IMR-90 (cell line): ENCODE measurements at regions not wholly inside any gene's neighbourhood (a gene's known extent, or its start where the extent isn't known, plus 50 kb on each side); places are given as distances from the start of the nearest gene placed in this dataset.
A peak's percentile ranks its signal among the peaks of the same experiment; 100 is the strongest.

Source experiments
- ATAC-seq: fragments of 200-7000 bp; cut with Tn5 transposase; 2 replicates; pipeline ENCODE4 v1.9.1; 2020; ENCODE audit warnings: low read depth, mild to moderate bottlenecking, moderate library complexity
- BruUV-seq: library from RNA; stranded (reverse); fragments of 400-500 nt; replicated peaks from 2 replicates; lab custom pipeline; 2021; lab: Mats Ljungman, UMichigan
- CTCF ChIA-PET: fragments of 300-600 bp; formaldehyde crosslinking; extraction: SDS; loops from one replicate; lab custom pipeline; 2021; ENCODE audit warnings: antibody characterized with exemption; lab: Yijun Ruan, JAX
- POLR2A ChIA-PET: fragments of 300-600 bp; sonication (Branson Sonifier 250); formaldehyde crosslinking; loops from one replicate; lab custom pipeline; 2022; ENCODE audit warnings: antibody characterized with exemption; ENCODE audit not compliant: unreplicated experiment; lab: Charles Lee
- DNase-seq: peaks from one replicate; pipeline ENCODE4 v3.0.0; 2013
- H2AFZ ChIP-seq: replicated peaks from 2 replicates; pipeline ENCODE3; 2013; ENCODE audit warnings: low read length, mild to moderate bottlenecking; ENCODE audit not compliant: poor library complexity
- H2AK5ac ChIP-seq: 2 replicates; pipeline ENCODE4 v1.6.1; 2013; ENCODE audit warnings: low read depth, low read length, inconsistent platforms
- H2AK9ac ChIP-seq: replicated peaks from 2 replicates; pipeline ENCODE3; 2013; ENCODE audit warnings: mild to moderate bottlenecking, low read depth, low read length, moderate library complexity; ENCODE audit not compliant: poor library complexity
- H2BK120ac ChIP-seq: 2 replicates; pipeline ENCODE4 v1.6.1; 2013; ENCODE audit warnings: low read depth, low read length, inconsistent platforms
- H2BK15ac ChIP-seq: 3 replicates; pipeline ENCODE4 v1.6.1; 2013; ENCODE audit warnings: low read depth, low read length, inconsistent platforms
- H2BK20ac ChIP-seq: 2 replicates; pipeline ENCODE4 v1.6.1; 2013; ENCODE audit warnings: low read depth, mild to moderate bottlenecking, inconsistent platforms, low read length, moderate library complexity
- H2BK5ac ChIP-seq: 2 replicates; pipeline ENCODE4 v1.6.1; 2013; ENCODE audit warnings: mild to moderate bottlenecking, low read depth, low read length, inconsistent platforms; ENCODE audit not compliant: poor library complexity, severe bottlenecking
- H3K14ac ChIP-seq: replicated peaks from 2 replicates; pipeline ENCODE4 v1.6.1; 2013; ENCODE audit warnings: low read depth, low read length, inconsistent platforms
- H3K18ac ChIP-seq: 2 replicates; pipeline ENCODE4 v1.6.1; 2013; ENCODE audit warnings: low read depth, low read length, control low read depth
- H3K23ac ChIP-seq: 2 replicates; pipeline ENCODE4 v1.6.1; 2013; ENCODE audit warnings: low read depth, low read length, inconsistent platforms
- H3K27ac ChIP-seq: 2 replicates; pipeline ENCODE4 v1.5.1; 2013; ENCODE audit warnings: mild to moderate bottlenecking, control low read depth, low read length; ENCODE audit not compliant: insufficient read depth
- H3K27me3 ChIP-seq: 2 replicates; pipeline ENCODE4 v1.6.1; 2013; ENCODE audit warnings: low read length; ENCODE audit not compliant: control insufficient read depth, insufficient read depth
- H3K36me3 ChIP-seq: 2 replicates; pipeline ENCODE4 v1.6.1; 2013; ENCODE audit warnings: low read length, mixed read lengths; ENCODE audit not compliant: control insufficient read depth, insufficient read depth
- H3K4ac ChIP-seq: 2 replicates; pipeline ENCODE4 v1.6.1; 2013; ENCODE audit warnings: low read depth, low read length, inconsistent platforms
- H3K4me1 ChIP-seq: 2 replicates; pipeline ENCODE4 v1.6.1; 2013; ENCODE audit warnings: low read length, mixed read lengths; ENCODE audit not compliant: control insufficient read depth, insufficient read depth
- H3K4me2 ChIP-seq: 2 replicates; pipeline ENCODE4 v1.6.1; 2013; ENCODE audit warnings: low read depth, mild to moderate bottlenecking, control low read depth, low read length, moderate library complexity
- H3K4me3 ChIP-seq: 2 replicates; pipeline ENCODE4 v1.5.1; 2013; ENCODE audit warnings: low read depth, mild to moderate bottlenecking, control low read depth, low read length, moderate library complexity; ENCODE audit not compliant: insufficient read depth
- H3K56ac ChIP-seq: 2 replicates; pipeline ENCODE4 v1.6.1; 2013; ENCODE audit warnings: low read length, inconsistent platforms; ENCODE audit not compliant: insufficient read depth; ENCODE audit errors: extremely low read depth
- H3K79me1 ChIP-seq, 2 experiments: 2 replicates each; pipeline ENCODE4 v1.6.1; 2013; ENCODE audit warnings: low read length in 2 of 2, inconsistent platforms in 1 of 2, low read depth in 1 of 2
- H3K9ac ChIP-seq: 2 replicates; pipeline ENCODE4 v1.6.1; 2013; ENCODE audit warnings: low read depth, low read length, control low read depth
- H3K9me1 ChIP-seq: 2 replicates; pipeline ENCODE4 v1.6.1; 2013; ENCODE audit warnings: low read length, inconsistent platforms; ENCODE audit not compliant: insufficient read depth
- H3K9me3 ChIP-seq: 2 replicates; pipeline ENCODE4 v1.6.1; 2013; ENCODE audit warnings: low read length; ENCODE audit not compliant: control insufficient read depth, insufficient read depth
- H4K20me1 ChIP-seq: 2 replicates; pipeline ENCODE4 v1.6.1; 2013; ENCODE audit warnings: low read length, inconsistent platforms; ENCODE audit not compliant: insufficient read depth
- H4K5ac ChIP-seq: 2 replicates; pipeline ENCODE4 v1.6.1; 2013; ENCODE audit warnings: mild to moderate bottlenecking, low read depth, low read length, control low read depth
- H4K8ac ChIP-seq, 2 experiments: 2 replicates each; pipeline ENCODE4 v1.6.1; 2013; ENCODE audit warnings: low read depth in 2 of 2, low read length in 2 of 2, control low read depth in 1 of 2, inconsistent platforms in 1 of 2
- H4K91ac ChIP-seq: 2 replicates; pipeline ENCODE4 v1.6.1; 2013; ENCODE audit warnings: low read depth, low read length, inconsistent platforms; ENCODE audit not compliant: insufficient read depth
- BHLHE40 ChIP-seq: fragments of 150-350 bp; IDR thresholded peaks from 2 replicates; pipeline ENCODE4 v1.6.1; 2016; ENCODE audit warnings: mild to moderate bottlenecking, low read depth, low read length
- CHD1 ChIP-seq: IDR thresholded peaks from 2 replicates; pipeline ENCODE4 v1.6.1; 2012; ENCODE audit warnings: low read depth, low read length, improper control_type of control experiment
- MAFK ChIP-seq: IDR thresholded peaks from 2 replicates; pipeline ENCODE4 v1.6.1; 2012; ENCODE audit warnings: low read depth, low read length, improper control_type of control experiment
- MXI1 ChIP-seq: IDR thresholded peaks from 2 replicates; pipeline ENCODE4 v1.6.1; 2012; ENCODE audit warnings: low read depth, mild to moderate bottlenecking, low read length, moderate library complexity, borderline replicate concordance
- NFE2L2 ChIP-seq: fragments of 150-350 bp; IDR thresholded peaks from 2 replicates; pipeline ENCODE4 v1.6.1; 2016; ENCODE audit warnings: low read depth, mild to moderate bottlenecking, low read length
- POLR2A ChIP-seq: IDR thresholded peaks from 2 replicates; pipeline ENCODE4 v1.6.1; 2012; ENCODE audit warnings: mild to moderate bottlenecking, low read depth, low read length
- RAD21 ChIP-seq: IDR thresholded peaks from 2 replicates; pipeline ENCODE4 v1.6.1; 2012; ENCODE audit warnings: low read length, improper control_type of control experiment
- RCOR1 ChIP-seq: IDR thresholded peaks from 2 replicates; pipeline ENCODE4 v1.6.1; 2012; ENCODE audit warnings: mild to moderate bottlenecking, low read length, improper control_type of control experiment; ENCODE audit not compliant: insufficient replicate concordance
- RFX5 ChIP-seq: IDR thresholded peaks from 2 replicates; pipeline ENCODE4 v1.8.0; 2012; ENCODE audit warnings: low read depth, mild to moderate bottlenecking, low read length, moderate library complexity
- SMC3 ChIP-seq: fragments of 150-350 bp; IDR thresholded peaks from 2 replicates; pipeline ENCODE4 v1.6.1; 2016; ENCODE audit warnings: low read depth, mild to moderate bottlenecking, antibody characterized with exemption, low read length, moderate library complexity
- USF2 ChIP-seq: fragments of 150-350 bp; IDR thresholded peaks from 2 replicates; pipeline ENCODE4 v1.6.1; 2017; ENCODE audit warnings: mild to moderate bottlenecking, antibody characterized with exemption, low read length, low read depth
- WGBS, 2 experiments: methylation state at CpG; one replicate each; pipeline versions ENCODE4 v1.1.5 to v1.1.7; 2013; ENCODE audit warnings: missing lambda C conversion rate in 2 of 2; ENCODE audit not compliant: insufficient read length in 1 of 2; ENCODE audit errors: extremely low coverage in 2 of 2; 5-methylcytosine and 5-hydroxymethylcytosine counted together
- dilution Hi-C: fragments of 300-500 bp; cut with HindIII; formaldehyde crosslinking; loops from one replicate; pipeline ENCODE4 v1.14.3; 2018; ENCODE audit warnings: low sequenced_read_pairs; ENCODE audit not compliant: unreplicated experiment
- in situ Hi-C: fragments of 300-500 bp; cut with MboI; formaldehyde crosslinking; loops from 3 replicates; pipeline ENCODE4 v1.14.3; 2019; ENCODE audit warnings: low sequenced_read_pairs, inconsistent platforms, mixed read lengths
- intact Hi-C: fragments of 100-400 bp; cut with micrococcal nuclease; formaldehyde crosslinking; loops from 2 replicates; pipeline ENCODE4 v1.10.0; 2022

DNA sequence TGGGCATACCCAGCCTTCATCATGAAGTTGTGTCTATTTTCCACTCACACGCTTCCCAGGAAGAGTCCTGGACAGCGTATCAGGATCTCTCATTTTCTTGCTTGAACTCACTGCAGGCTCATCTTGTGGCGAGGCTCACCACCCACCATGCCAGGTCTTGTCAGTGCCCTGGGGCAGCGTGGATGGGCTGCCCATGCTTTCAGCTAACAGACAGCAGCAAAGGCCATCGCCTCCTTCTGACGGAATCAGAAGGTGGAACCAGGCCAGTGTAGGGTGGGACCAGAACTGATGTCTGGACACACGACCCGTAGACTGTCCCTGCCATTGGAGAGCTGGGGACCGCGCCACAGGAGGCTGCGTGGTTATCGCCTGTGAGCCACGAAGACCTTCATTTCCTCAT lies 169.4 kb downstream of the FOXL1 start:
- no peak overlapping the region for H3K18ac ChIP-seq
- H3K23ac ChIP-seq: no peak overlapping the region
- no TSS peak for BruUV-seq
- H4K20me1 ChIP-seq: no peaks in the 10 kb centered on the region
- no peak overlapping the region for H3K56ac ChIP-seq
- intact Hi-C loops (no loop called here), in situ Hi-C loops (no loop called here), dilution Hi-C loops (no loop called here)
- H2AK9ac ChIP-seq: peak overlapping the region; percentile 52
- H4K8ac ChIP-seq: no peak overlapping the region
- TF ChIP-seq MAFK: no peak
- no peak for TF ChIP-seq POLR2A
- no peak for TF ChIP-seq SMC3
- TF ChIP-seq RCOR1: no peak
- TF ChIP-seq RFX5: no peak
- no peak for TF ChIP-seq CHD1
- no peak for TF ChIP-seq USF2
- no peak for TF ChIP-seq NFE2L2
- TF ChIP-seq MXI1: no peak
- TF ChIP-seq RAD21: no peak
- TF ChIP-seq BHLHE40: no peak
- H3K36me3 ChIP-seq: no peaks in the 10 kb centered on the region
- no peak overlapping the region for H2BK5ac ChIP-seq
- peaks cover 12% of the 10 kb centered on the region for H3K4me1 ChIP-seq
- DNase-seq (no peak), ATAC-seq (no peak)
- H2BK20ac ChIP-seq: no peak overlapping the region
- no peak overlapping the region for H3K27ac ChIP-seq
- no peak overlapping the region for H3K4me3 ChIP-seq
- no peak overlapping the region for H3K9ac ChIP-seq
- no peaks in the 10 kb centered on the region; a peak in 1 of 4 replicates for H3K79me1 ChIP-seq
- no peak overlapping the region for H2BK15ac ChIP-seq
- H3K14ac ChIP-seq: no peak overlapping the region; the same call in 1 of the 2 replicates
- peak overlapping the region; percentile 47; the same call in 1 of the 2 replicates for H4K91ac ChIP-seq
- POLR2A ChIA-PET: no interaction called here
- H3K4ac ChIP-seq: peak overlapping the region; percentile 56
- 0 out of 2 replicates have a peak overlapping the region, but pooled peaks have one; percentile 48 for H2BK120ac ChIP-seq
- H4K5ac ChIP-seq: no peak overlapping the region
- peak overlapping the region; percentile 94 for H2AK5ac ChIP-seq
- H2AFZ ChIP-seq: peak overlapping the region; percentile 58
- CTCF ChIA-PET: no interaction called here
- no CpG with 5 or more reads among the region's 13 CpGs for WGBS, 2 experiments
- no peaks in the 10 kb centered on the region for H3K27me3 ChIP-seq
- H3K9me1 ChIP-seq: peaks cover 18% of the 10 kb centered on the region
- no peak overlapping the region for H3K4me2 ChIP-seq
- no peaks in the 10 kb centered on the region for H3K9me3 ChIP-seq
